Activated CD4-positive, alpha-beta T cell treated with anti-CD3 and anti-CD28 coated beads for 48 hours (primary cell): ENCODE measurements at regions not wholly inside any gene's neighbourhood (a gene's known extent, or its start where the extent isn't known, plus 50 kb on each side); places are given as distances from the start of the nearest gene placed in this dataset.
"Not testable (repeated sequence)": the region's sequence is repeated elsewhere in the genome, so short reads cannot be mapped to it uniquely, and the experiment has no call there.

ENCODE experiments used
- DNase-seq: peaks from one replicate; pipeline ENCODE4 v3.0.0-alpha.2; 2020

DNA sequence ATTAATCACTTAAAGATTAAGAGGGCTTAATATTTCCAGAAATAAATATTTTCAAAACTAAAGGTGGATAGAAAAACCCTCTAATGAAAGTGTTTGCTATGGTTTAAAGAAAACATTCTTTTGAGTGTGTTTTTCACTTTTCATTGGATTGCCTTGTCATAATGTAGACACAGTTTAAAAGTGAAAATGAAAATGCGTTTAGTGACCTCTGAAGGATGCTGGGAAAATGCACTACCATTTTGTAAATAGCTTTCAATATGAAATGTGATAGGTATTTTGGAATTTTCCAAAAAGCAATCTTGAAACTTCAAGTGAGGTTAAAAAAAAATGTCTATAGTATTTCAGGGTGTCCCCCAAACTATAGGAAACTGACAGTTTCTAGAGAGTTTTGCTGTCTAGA lies 642.2 kb downstream of the C4orf33 start:
- DNase-seq = no peak

DNA sequence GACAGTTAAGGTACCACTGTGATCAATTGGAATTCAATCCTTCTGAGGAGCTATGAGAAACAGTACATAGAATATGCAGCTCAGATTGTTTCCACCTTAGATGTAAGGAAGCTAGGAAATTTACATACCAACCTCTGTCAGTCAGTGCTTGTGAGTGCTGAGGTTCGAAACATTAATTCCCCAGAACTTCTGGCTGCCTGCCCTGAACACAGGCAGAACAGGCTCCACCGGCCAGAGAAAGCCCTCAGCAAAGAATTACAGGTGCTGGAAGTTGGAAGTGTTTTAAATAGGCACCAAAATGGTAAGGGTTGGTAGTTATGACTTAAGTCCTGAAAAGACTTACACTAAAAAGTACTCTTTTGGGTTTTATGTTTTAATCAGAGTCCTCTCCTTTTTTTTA lies 651.8 kb downstream of the C4orf33 start:
- no peak for DNase-seq

DNA sequence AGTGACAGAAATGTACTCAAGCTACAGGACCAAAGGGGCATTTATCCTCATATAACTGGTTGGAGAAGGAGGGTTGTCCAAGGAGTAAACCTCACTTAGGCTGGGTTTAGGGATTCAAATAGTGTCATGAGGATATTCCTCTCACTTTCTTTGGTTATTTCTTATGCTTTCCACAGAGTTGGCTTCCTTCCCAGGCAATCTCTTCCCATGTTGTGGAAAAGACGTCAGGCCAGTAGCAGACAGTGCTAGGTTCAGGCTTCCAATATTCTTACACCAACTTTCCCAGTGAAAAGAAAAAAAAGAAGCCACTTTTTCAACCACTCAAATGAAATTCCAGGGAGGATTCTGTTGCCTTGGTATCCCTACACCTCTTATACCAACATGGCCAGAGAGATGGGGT lies 653.0 kb downstream of the C4orf33 start:
- DNase-seq = no peak

DNA sequence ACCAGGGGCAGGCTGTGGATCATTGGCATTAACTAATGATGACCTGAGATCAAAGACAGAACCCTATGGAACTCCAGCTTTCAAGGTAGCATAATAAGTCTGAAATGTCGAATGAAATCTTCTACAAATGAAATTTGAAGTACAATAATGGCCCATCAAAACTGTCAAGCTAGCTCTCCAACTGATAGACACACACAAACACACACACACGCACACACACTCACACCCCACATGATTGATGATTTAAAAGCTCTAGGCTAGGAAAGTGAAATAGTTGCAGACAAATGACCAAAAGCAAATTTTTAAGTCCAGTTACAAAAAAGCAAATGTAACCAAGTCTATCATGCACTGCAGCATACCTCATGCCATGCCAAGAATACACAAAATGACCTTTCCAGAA lies 655.7 kb downstream of the C4orf33 start:
- no peak for DNase-seq

DNA sequence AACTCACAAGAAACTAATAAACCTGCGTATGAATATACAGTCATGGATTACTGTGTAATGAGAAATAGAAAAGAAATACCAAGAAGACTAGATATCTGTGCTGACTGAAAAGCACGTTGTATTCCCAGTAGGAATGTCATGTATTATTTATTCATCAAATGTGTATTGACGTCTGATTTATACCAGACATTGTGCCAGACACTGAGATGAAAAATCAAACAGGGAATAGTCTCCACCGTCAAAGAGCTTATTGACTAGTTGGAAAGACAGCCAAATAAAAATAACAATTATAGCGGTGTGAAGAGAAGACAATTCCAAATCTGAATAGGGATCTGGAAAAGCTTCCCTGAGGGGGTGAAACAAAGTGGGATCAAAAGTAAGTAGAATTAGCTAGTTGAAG lies 687.6 kb downstream of the C4orf33 start:
- DNase-seq = no peak

DNA sequence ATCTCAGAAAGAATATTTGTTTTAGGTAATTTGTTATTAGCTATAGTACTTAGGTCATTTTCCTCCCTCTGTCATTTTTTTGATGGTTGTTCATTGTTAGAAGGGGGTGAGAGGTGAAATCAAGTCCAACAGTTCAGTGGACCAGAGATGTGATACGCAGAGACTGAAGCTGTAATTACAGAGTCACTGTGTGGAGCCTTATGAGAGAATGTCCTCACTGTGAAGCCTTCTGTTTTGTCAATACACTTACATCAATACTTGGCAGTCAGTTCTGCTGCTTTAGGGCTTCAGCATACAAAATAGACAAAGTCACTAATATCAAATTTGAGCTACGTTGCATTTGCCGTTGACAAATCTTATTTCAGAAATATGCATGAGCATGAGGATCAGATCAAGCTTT lies 692.5 kb downstream of the C4orf33 start:
- DNase-seq = no peak

DNA sequence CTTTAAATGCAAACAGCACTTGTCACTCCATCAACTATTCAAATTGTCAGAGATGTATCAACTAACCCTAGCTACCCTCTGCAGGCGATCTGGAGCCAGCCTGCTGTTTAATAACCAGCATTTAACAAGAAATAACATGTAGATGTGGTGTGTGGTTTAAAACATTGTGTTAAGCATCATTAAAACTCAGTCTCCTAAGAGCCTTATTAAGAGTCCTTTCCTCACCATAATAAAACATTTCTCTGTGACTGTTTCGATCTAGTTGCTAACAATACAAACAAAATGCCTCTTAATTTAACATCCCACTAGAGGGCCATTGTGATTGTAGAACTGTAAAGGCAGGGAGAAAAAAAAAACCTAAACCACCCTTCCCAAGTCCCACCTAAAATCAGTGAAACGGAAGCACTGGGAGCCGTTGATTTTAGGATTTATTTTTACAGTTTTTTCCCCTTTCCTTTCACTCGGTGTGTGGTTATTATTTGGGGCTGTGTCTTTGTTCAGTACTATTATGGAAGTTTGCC lies 708.6 kb downstream of the C4orf33 start:
- no peak for DNase-seq

DNA sequence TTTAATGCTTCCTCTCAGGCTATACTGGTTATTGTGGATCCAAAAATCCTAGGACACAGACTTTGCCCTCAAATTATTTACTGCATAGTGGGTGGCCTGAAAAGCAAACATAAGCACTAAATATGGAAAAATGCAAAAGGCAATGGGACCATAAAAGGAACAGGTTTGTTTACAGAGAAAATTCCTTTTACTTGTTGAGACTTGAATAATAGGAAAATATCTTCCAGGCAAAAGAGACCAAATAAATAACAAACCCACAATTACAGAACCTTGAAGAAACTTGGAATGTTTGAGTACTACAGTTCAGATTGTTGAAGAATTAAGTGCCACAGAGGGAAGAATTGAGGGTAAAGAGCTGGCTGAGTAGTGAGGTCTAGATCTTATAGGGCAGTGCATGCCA lies 711.0 kb downstream of the C4orf33 start:
- DNase-seq = no peak

DNA sequence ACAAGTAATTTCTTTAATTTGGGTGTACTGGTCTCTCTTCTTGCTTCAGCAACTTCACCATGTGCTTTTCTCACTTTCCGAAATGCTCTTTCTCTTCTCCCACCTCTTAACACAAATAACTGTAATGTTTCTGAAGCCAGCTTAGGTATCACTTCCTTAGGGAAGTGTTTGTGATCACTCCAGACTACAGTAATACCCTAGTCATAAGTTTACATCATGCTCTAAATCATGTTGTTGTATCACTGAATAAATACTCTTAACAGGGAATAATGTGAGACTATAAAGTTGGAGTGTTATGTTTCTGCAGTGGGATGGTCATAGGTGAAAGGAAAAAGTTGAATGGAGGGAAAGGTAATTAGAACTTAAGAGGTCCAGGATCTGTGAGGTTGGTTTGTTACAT lies 712.3 kb downstream of the C4orf33 start:
- DNase-seq = no peak

DNA sequence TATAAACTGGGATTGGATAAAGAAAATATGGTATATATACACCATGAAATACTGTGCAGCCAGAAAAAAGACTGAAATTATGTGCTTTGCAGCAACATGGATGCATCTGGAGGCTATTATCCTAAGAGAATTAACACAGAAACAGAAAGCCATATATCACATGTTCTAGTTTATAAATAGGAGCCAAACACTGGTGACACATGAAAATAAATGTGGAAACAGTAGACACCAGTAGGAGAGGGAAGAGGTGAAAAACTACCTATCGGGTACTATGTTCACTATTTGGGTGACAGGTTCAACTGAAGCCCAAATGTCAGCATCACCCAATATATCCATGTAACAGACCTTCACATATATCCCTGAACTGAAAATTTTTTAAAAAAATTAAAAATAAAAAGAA lies 725.1 kb downstream of the C4orf33 start:
- no peak for DNase-seq

DNA sequence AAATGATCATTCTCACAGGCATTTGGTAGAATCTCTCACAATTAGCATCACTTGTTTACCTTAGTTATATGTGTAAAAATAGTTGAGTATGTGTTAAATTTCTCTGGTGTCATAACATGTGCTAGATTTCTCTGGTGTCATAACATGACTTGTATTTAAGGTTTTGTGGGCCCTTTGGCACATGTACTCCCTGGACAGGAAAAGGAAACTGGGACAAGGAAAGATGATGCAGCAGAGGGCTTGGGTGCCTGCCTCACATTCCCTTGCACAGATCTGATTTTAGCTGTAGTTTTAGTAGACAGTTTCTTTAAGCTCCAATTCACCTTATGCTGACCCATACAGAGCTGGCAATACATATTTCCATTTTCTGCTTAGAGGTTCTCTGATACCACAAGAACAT lies 726.0 kb downstream of the C4orf33 start:
- no peak for DNase-seq

DNA sequence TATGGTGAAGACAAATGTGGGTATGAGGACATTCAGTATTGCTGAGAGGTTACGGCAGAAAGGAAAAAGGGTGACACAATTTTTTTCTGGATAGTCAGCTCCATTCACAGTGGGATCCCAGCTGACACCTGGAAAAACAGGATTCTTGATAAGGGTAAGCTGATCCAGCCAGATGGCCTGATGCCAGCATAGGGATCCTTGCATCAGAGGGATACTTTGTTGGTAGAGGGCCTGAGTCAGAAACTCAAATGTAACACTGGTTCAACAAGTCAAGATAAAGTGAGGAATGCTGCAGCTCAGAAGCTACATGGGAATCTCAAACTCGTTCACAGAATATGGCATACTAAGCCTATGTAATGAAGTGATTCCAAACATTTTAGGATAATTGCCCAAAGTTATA lies 726.7 kb downstream of the C4orf33 start:
- no peak for DNase-seq

DNA sequence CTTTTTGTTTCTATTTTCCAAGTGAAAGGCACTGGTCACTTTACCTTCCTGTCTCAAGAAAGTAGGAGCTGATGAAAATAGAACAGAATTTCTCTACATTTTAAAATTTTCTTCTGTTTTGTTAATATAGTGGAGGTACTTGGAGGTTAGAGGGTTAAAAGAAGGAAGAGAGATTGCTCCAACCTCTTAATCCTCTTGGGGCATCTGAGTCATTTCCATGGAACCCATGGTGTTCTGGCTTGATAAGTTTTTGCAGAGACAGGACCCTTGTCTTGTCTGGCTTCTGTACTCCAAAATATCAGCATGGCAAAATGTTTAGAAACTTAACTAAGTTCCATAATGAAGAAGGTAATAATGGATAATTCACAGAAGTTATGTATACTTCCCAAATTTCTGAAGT lies 727.2 kb downstream of the C4orf33 start:
- no peak for DNase-seq

DNA sequence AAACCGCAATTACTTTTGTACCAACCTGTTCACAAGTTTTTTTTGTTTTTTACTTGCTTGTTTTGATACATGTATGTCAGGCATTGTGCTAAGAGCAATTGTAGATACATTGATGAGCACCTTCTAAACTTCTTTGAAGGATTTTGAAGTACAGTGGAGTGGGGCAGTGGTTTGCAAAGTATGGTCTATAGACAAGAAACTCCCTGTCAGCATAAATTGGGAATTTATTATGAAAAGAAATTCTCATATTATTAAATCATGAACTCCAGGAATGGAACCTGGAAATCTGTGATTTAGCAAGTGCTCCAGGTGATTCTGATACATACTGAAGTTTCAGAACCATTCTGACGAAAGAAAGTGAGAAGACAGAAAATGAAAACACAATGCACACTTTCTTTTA lies 733.4 kb downstream of the C4orf33 start:
- no peak for DNase-seq

DNA sequence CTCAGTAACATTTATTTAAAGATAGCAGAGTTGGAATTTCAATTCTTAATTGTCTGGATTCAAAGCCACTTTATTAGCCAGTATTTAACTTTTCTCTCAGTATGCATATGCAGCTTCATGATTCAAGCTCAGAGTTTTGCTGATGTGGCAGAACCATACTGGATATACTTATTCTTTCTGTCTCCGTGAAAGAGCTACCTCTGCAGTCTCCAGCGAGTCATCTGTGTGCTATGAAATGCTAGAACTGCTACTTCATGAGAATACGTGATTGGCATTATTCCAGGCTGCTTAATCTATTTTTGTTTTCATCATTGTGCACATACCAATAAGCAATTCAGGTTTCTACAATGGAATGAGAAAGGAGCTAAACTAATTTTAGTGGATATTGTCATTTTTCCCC lies 743.7 kb downstream of the C4orf33 start:
- DNase-seq = no peak

DNA sequence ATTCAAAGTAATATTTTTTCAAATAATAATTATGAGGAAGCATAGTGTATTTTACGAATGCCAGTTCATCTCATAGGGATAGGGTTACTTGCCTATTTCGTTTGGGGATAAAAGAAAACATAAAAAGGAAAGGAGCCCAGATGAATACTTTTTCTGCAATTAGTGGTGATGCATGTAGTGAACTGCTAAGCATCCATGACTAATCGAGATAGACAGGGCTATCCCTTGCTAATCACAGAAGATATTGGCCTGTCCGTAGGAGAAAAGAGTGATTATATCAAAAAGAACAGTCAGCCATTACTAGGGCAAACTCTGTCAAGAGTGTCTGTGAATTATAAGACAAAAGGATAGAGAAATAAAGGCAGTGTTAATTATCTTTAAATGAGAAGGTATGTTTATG lies 746.1 kb downstream of the C4orf33 start:
- DNase-seq = no peak

DNA sequence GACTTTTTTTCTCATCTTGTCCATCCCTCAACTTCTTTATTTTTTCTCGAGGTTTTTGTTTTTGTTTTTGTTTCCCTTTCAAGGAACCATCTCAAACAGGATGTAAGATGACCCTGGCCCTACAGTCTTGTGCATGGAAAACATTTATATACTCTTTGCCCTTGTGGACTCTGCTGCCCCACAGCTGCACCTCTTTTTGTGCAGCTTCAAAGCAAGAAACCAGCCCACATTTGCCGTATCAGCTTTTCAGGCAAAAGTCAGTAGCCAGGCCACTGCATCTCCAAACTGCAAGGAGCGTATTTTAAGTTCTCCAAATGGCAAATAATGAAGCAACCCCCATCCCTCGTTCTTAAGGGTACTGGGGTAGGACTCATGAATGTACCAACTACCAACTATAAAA lies 756.5 kb downstream of the C4orf33 start:
- DNase-seq = no peak

DNA sequence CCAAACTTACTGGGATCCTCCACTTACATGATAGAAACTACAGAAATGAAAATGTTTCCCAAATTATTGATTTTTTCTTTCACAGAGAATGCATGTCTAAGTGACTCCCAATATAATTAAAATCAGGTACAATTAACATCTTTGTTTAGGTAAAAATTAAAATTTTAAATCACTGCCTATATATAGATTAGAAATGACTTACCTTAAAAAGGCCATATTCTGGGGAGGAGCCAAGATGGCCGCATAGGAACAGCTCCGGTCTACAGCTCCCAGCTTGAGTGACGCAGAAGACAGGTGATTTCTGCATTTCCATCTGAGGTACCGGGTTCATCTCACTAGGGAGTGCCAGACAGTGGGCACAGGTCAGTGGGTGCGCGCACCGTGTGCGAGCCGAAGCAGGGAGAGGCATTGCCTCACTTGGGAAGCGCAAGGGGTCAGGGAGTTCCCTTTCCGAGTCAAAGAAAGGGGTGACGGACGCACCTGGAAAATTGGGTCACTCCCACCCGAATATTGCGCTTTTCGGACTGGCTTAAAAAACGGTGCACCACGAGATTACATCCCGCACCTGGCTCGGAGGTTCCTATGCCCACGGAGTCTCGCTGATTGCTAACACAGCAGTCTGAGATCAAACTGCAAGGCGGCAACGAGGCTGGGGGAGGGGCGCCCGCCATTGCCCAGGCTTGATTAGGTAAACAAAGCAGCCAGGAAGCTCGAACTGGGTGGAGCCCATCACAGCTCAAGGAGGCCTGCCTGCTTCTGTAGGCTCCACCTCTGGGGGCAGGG lies 757.9 kb downstream of the C4orf33 start:
- DNase-seq = not testable (repeated sequence)

DNA sequence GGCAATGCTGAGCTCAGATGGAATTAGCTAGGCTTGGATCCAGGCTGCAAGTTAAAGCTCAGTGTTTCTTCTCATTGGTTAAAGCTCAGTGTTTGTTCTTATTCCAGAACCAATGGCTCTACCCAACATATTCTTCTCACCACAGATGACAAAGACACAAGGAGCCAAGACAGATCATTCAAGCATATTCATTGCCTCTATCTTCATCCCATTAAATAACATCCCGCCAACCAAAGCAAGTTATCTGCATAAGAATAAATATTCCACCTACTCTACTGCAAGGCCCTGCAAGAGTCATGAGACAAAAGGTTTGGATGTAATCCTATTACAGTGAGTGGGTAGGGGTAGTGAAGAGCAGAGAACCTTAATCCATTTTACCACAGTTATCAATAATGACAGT lies 766.5 kb downstream of the C4orf33 start:
- no peak for DNase-seq

DNA sequence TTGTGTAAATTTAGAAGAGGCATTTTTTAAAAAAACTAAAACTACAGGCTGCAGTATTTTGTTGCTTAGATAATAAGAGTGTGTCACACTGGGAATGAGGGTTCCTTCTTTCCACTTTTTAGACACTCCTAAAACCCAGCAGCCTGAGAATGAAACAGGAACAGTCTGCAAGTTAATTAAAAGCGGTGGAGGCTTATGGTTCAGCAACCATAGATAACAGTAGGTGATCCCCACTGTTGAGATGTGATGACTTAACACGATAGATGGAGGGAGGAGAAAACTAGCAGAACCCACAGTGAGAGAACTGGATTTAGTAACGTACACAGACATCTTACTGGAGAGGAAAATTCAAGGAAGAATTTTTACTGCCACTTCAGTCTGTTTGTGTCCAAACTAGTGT lies 767.3 kb downstream of the C4orf33 start:
- DNase-seq = no peak

DNA sequence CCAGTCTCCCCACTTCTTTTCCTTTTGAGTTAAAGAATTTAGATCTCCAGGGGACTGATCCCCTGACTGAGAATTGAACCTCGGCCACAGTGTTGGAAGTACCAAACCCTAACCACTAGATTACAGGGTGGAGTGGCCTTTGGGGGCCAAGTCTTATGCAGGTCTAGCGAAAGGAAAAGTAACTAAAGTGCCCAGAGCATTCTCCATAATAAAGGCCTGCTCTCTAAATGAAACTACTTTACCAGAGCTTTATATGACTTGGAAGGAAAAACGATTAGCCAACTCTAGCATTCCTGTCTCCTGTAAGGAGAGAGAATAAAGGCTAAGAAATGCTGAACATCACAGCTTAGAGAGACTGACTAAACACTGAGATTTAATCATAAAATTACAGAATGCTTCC lies 788.0 kb downstream of the C4orf33 start:
- no peak for DNase-seq

DNA sequence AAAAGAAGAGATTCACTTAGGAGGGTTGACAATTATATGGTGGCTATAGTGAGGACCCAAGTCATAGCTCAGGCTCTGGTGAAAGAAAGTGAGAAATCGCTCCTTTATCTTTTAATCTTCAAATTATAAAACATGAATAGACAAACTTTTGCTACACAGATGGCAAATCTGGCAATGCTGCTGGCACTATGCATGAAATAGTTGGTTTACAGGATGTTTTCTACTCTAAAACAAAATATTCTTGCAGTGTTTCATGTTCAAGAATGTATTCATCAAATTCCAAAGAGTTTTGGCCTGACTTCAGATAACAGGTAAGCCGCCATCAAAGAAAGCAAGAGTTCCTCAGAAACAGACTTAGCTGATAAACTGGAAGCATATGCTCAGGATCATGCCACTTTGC lies 801.2 kb downstream of the C4orf33 start:
- DNase-seq = no peak

DNA sequence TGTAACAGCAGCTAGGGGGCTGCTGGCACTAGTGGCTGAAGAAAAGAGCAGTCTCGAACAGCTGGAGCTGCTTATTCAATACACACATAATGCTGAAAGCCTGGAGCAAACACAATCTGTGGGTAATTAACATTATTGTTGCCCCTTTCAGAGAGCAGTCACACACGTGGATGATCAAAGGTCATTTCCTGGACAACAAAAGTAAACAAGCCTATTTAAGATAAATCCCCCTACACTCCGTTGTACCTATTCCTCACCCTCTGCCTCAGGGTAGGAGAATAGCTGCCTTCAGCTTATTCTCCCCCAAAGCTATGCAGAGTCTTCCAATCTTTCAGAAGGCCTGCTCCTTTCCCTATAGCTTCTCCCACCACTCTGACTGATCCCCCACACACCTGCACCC lies 803.9 kb downstream of the C4orf33 start:
- no peak for DNase-seq

DNA sequence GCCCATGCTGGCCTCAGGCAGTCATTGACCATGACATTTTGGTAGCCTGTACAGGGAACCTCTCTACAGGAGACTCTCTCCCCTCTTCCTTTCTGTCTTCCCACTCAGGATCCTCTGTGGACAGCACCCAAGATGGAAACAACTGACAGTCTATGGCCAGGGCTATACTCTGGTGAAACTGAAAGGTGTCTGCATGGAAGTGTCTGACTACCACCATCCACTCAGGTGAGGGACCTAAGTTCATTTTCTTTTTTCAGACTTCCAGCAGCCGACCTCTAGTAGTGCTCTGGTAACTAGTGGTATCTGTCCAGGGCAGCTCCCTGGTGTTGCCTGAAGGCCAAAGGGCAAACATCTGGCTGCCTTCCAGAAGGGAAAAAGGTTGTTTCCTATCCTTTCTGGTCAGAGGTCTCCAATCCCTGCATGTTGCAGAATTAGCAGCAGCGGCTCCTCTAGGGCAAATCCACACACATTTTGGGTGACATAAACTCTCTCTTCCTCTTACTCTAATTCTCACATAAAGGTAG lies 804.5 kb downstream of the C4orf33 start:
- no peak for DNase-seq

DNA sequence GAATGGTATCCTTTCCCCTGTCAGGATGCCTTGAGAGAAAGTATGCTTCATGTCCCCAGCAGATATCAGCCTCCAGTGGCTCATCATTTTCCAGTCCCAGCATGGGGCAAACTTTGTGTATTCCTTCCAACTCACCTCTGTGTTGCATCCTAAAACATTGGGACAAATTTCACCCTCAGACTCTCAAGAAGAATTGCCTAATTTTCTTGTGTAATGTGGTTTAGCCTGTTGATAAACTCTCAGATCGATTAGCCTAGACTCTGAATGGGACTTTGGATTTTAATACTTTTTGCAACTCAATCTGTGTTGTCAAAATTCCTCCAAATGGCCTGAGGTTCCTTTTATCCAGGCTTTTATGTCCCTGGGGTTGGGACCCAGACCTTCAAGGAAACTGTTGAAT lies 805.3 kb downstream of the C4orf33 start:
- DNase-seq = no peak
